ENCODE measurements at regions not wholly inside any gene's neighbourhood (a gene's known extent, or its start where the extent isn't known, plus 50 kb on each side); places are given as distances from the start of the nearest gene placed in this dataset.

- no peak for TF ChIP-seq ZNF503 (CRISPR knock-in tag; IDR thresholded peaks at IDR 0.05)
- no peak for TF ChIP-seq ZNF570 (CRISPR knock-in tag; IDR thresholded peaks at IDR 0.05; ENCODE audit: borderline replicate concordance)
- no peak for TF ChIP-seq ZNF20 (CRISPR knock-in tag; IDR thresholded peaks at IDR 0.05)
- TF ChIP-seq ELF4 (CRISPR knock-in tag; IDR thresholded peaks at IDR 0.05; ENCODE audit: borderline replicate concordance), result no peak
- TF ChIP-seq ZNF430 (CRISPR knock-in tag; IDR thresholded peaks at IDR 0.05), result no peak
- TF ChIP-seq, protein P1, sequence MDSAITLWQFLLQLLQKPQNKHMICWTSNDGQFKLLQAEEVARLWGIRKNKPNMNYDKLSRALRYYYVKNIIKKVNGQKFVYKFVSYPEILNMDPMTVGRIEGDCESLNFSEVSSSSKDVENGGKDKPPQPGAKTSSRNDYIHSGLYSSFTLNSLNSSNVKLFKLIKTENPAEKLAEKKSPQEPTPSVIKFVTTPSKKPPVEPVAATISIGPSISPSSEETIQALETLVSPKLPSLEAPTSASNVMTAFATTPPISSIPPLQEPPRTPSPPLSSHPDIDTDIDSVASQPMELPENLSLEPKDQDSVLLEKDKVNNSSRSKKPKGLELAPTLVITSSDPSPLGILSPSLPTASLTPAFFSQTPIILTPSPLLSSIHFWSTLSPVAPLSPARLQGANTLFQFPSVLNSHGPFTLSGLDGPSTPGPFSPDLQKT (CRISPR knock-in tag; IDR thresholded peaks at IDR 0.05; ENCODE audit: borderline replicate concordance), result no peak
- TF ChIP-seq MED1 (CRISPR knock-in tag; IDR thresholded peaks at IDR 0.05), result no peak
- TF ChIP-seq NR3C1 (CRISPR knock-in tag; IDR thresholded peaks at IDR 0.05), result no peak
Observed at GRCh38 chr9:7578951-7579350, 220.6 kb downstream of the DMAC1 start (continued).

DNA sequence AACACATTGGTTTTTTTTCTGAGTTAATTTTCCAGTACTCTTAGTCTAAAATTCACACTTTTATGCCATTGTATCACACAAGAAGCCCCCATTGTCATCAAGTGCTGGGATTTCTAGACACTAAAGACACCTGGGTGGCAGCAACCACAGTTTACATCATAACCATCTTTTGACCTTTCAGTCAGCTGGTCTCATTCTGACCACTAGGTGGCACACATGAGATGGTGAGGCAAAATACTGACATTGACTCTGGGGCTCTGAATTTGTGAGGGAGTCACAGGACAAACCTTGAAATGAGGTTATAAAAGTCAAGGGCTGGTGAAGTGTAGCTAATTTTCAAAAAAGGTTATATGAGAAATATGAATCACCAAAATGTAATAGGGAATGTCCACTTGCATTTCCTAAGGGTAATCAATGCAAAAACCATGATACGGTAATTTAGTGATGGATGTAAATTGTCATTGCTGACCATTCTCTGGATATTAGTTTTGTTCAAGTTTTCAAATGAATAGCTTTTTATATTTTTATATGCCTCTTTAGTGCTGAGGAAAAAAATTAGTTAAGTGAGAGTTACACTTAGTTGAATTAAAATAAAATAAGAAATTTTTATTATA lies 229.4 kb downstream of the DMAC1 start:
- Histone ChIP-seq H2AFZ (ENCODE audit: low read length) (no peak overlapping the region), H3K9me3 (ENCODE audit: low read length) (no peaks in the 10 kb centered on the region), H3K79me2 (ENCODE audit: insufficient read depth, low read length) (no peaks in the 10 kb centered on the region), H3K36me3 (replicated peaks in 1 of 2; ENCODE audit: control insufficient read depth in 1 of 2, insufficient read depth in 2 of 2, low read length in 2 of 2) (no peaks in the 10 kb centered on the region), H3K27ac (ENCODE audit: extremely low read length, insufficient read depth, low read length) (no peak overlapping the region), H3K4me3 (replicated peaks in 1 of 3; ENCODE audit: insufficient read depth in 1 of 3, low read depth in 2 of 3, low read length in 3 of 3) (no peak overlapping the region), H4K20me1 (ENCODE audit: insufficient read depth, low read length) (no peaks in the 10 kb centered on the region), H3K4me2 (ENCODE audit: low read depth, low read length) (no peak overlapping the region), H3K4me1 (ENCODE audit: insufficient read depth, low read length) (no peaks in the 10 kb centered on the region), H3K9ac (ENCODE audit: insufficient read depth, low read depth, low read length) (no peak overlapping the region), H3K27me3 (ENCODE audit: control insufficient read depth in 1 of 2, insufficient read depth in 2 of 2, low read length in 2 of 2) (no peaks in the 10 kb centered on the region)
- ChIA-PET CTCF (ENCODE audit: low intra/inter-chr PET ratio, low total read pairs) (no interaction called here), POLR2A (no interaction called here)
- in situ Hi-C loops (cut with HindIII; ENCODE audit: extremely low pct_ligation_motif_present, low pct_unique_long_range_greater_than_20kb), result no loop called here
- DNase-seq (ENCODE audit: low spot score), result peak; percentile 58
- WGBS (ENCODE audit: low lambda C conversion rate), result 100% methylated on average over 1 of the region's 1 CpG
- BruUV-seq (replicated peaks), result no TSS peak
- peak; percentile 63 for FAIRE-seq
- intact Hi-C loops (cut with micrococcal nuclease; ENCODE audit: unreplicated experiment), result loop anchor here (1.0 to 5.0 kb wide), 2 partner anchors 88 to 1327 kb away; no protein-coding TSS in a partner anchor
- peak; percentile 81 for ATAC-seq
- TF ChIP-seq, protein P2, sequence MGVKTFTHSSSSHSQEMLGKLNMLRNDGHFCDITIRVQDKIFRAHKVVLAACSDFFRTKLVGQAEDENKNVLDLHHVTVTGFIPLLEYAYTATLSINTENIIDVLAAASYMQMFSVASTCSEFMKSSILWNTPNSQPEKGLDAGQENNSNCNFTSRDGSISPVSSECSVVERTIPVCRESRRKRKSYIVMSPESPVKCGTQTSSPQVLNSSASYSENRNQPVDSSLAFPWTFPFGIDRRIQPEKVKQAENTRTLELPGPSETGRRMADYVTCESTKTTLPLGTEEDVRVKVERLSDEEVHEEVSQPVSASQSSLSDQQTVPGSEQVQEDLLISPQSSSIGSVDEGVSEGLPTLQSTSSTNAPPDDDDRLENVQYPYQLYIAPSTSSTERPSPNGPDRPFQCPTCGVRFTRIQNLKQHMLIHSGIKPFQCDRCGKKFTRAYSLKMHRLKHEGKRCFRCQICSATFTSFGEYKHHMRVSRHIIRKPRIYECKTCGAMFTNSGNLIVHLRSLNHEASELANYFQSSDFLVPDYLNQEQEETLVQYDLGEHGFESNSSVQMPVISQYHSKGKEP (CRISPR knock-in tag; IDR thresholded peaks at IDR 0.05), result no peak
- no peak for TF ChIP-seq PITX1 (CRISPR knock-in tag; IDR thresholded peaks at IDR 0.05)
- TF ChIP-seq NR2F1 (CRISPR knock-in tag; IDR thresholded peaks at IDR 0.05), result peak in 1 of 2 experiments; percentile 22; a peak in 1 of 4 replicates
- TF ChIP-seq, protein P1 (CRISPR knock-in tag; IDR thresholded peaks at IDR 0.05; ENCODE audit: borderline replicate concordance), result no peak
- no peak for TF ChIP-seq KLF15 (CRISPR knock-in tag; IDR thresholded peaks at IDR 0.05; ENCODE audit: borderline replicate concordance)
- TF ChIP-seq CTCF (CRISPR knock-in tag; IDR thresholded peaks at IDR 0.05), result peak; percentile 84
- peak; percentile 62; the same call in 1 of the 2 replicates for TF ChIP-seq SMC3 (IDR thresholded peaks at IDR 0.05; ENCODE audit: low read length)
- TF ChIP-seq ZNF816 (CRISPR knock-in tag; IDR thresholded peaks at IDR 0.05; ENCODE audit: borderline replicate concordance), result no peak

Measured in HepG2 (cell line).